ENCODE measurements at regions not wholly inside any gene's neighbourhood (a gene's known extent, or its start where the extent isn't known, plus 50 kb on each side); places are given as distances from the start of the nearest gene placed in this dataset.

GRCh38 chr6:40759264-40759663 is 172.1 kb upstream of the LRFN2 start:
- no peaks in the 10 kb centered on the region for H3K27me3 ChIP-seq (ENCODE audit: control insufficient read depth in 1 of 2, insufficient read depth in 2 of 2, low read length in 2 of 2)
- H3K9me3 ChIP-seq (ENCODE audit: control insufficient read depth in 2 of 2, insufficient read depth in 1 of 2, low read depth in 1 of 2, low read length in 1 of 2) = no peaks in the 10 kb centered on the region
- H3K4me1 ChIP-seq (ENCODE audit: control insufficient read depth in 2 of 2, insufficient read depth in 2 of 2, low read length in 1 of 2) = no peaks in the 10 kb centered on the region
- no peak overlapping the region for H3K27ac ChIP-seq (ENCODE audit: low read depth in 2 of 2, low read length in 1 of 2)
- H3K36me3 ChIP-seq (ENCODE audit: control insufficient read depth in 2 of 2, insufficient read depth in 2 of 2, low read length in 1 of 2) = no peaks in the 10 kb centered on the region
- 82 to 86% methylated on average over 3 of the region's 3 CpGs for WGBS, 2 donors
- no peak overlapping the region for H3K4me3 ChIP-seq (ENCODE audit: low read depth in 1 of 2, low read length in 2 of 2)

DNA sequence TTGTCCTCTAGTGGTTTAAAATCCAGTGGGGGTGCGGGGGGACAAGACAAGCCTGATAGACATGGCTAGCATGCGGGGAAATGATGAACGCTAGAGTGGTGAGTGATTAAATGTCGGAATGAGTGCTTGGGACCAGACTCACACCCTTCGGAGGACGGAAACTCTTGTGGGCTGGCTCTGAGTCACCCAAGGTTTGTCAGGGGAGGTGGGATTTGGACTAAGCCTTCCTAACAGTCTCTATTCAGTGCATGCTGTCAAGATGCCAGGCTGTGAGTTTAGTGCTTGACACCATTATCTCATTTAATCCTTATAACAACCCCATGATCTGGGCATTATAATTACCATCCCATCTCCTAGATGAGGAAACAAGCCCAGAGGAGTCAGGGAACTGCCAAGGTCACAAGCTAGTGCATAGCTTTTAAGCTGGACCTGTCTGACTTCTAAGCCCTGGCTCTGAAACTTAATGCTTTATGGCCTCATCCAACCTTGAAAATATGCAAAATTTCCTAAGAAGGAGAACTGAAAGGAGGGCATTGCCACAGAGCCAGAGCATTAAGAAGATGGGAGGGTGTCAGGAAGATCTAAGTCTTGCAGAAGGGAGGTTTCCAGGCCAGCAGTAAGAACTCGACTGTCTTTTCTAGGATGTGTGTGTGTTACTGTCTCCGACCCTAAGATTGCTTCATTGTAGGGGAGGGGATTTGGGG is 168.7 kb upstream of the LRFN2 start:
- Histone ChIP-seq H3K27ac (ENCODE audit: low read depth in 2 of 2, low read length in 1 of 2) (peak overlapping the region in 1 of 2 donors; percentile 25), H3K4me1 (ENCODE audit: control insufficient read depth in 2 of 2, insufficient read depth in 2 of 2, low read length in 1 of 2) (no peaks in the 10 kb centered on the region), H3K9me3 (ENCODE audit: control insufficient read depth in 2 of 2, insufficient read depth in 1 of 2, low read depth in 1 of 2, low read length in 1 of 2) (no peaks in the 10 kb centered on the region), H3K27me3 (ENCODE audit: control insufficient read depth in 1 of 2, insufficient read depth in 2 of 2, low read length in 2 of 2) (no peaks in the 10 kb centered on the region), H3K36me3 (ENCODE audit: control insufficient read depth in 2 of 2, insufficient read depth in 2 of 2, low read length in 1 of 2) (no peaks in the 10 kb centered on the region), H3K4me3 (ENCODE audit: low read depth in 1 of 2, low read length in 2 of 2) (no peak overlapping the region)
- WGBS, 2 donors = 66 to 67% methylated on average over 8 of the region's 8 CpGs

GRCh38 chr6:40755046-40755681 is 168.0 kb upstream of the LRFN2 start:
- H3K9me3 ChIP-seq (ENCODE audit: control insufficient read depth in 2 of 2, insufficient read depth in 1 of 2, low read depth in 1 of 2, low read length in 1 of 2) = no peaks in the 10 kb centered on the region
- H3K27ac ChIP-seq (ENCODE audit: low read depth in 2 of 2, low read length in 1 of 2) = peak overlapping the region in 1 of 2 donors; percentile 25
- H3K4me1 ChIP-seq (ENCODE audit: control insufficient read depth in 2 of 2, insufficient read depth in 2 of 2, low read length in 1 of 2) = no peaks in the 10 kb centered on the region
- WGBS, 2 donors = 31 to 43% methylated on average over 20 of the region's 20 CpGs
- no peaks in the 10 kb centered on the region for H3K36me3 ChIP-seq (ENCODE audit: control insufficient read depth in 2 of 2, insufficient read depth in 2 of 2, low read length in 1 of 2)
- H3K27me3 ChIP-seq (ENCODE audit: control insufficient read depth in 1 of 2, insufficient read depth in 2 of 2, low read length in 2 of 2) = no peaks in the 10 kb centered on the region
- H3K4me3 ChIP-seq (ENCODE audit: low read depth in 1 of 2, low read length in 2 of 2) = no peak overlapping the region

DNA sequence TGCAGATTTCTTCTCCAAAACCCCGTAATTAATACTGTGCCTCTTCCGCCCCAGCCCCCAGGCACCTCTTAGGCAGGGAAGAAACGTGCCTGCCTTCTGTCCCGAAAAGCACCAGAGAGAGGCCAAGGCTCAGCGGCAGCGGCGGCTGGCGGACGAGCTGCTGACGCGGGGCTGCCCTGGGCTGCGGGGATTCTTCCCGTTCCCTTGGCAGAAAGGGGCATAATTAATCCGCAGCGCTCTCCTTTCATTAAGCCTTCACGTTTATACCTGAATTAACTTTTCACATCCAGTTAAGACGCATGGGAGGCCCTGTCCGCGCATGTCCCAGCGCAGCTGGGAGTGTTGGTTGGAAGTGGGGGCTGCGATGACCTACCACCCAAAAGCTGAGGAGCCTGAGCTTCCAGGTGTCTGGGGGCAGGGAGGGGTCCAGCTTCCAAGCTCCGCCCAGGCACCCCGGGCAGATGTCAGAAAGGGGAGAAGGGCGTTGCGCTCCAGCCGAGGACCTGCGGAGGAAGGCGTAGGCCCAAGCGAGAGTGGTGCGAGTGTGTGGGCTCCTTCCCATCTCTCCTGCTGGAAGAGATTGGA is 167.4 kb upstream of the LRFN2 start:
- Histone ChIP-seq H3K4me3 (ENCODE audit: low read depth in 1 of 2, low read length in 2 of 2) (no peak overlapping the region), H3K9me3 (ENCODE audit: control insufficient read depth in 2 of 2, insufficient read depth in 1 of 2, low read depth in 1 of 2, low read length in 1 of 2) (no peaks in the 10 kb centered on the region), H3K4me1 (ENCODE audit: control insufficient read depth in 2 of 2, insufficient read depth in 2 of 2, low read length in 1 of 2) (no peaks in the 10 kb centered on the region), H3K36me3 (ENCODE audit: control insufficient read depth in 2 of 2, insufficient read depth in 2 of 2, low read length in 1 of 2) (no peaks in the 10 kb centered on the region), H3K27me3 (ENCODE audit: control insufficient read depth in 1 of 2, insufficient read depth in 2 of 2, low read length in 2 of 2) (no peaks in the 10 kb centered on the region), H3K27ac (ENCODE audit: low read depth in 2 of 2, low read length in 1 of 2) (no peak overlapping the region)
- 46 to 50% methylated on average over 30 of the region's 30 CpGs for WGBS, 2 donors

GRCh38 chr6:40753675-40754448 is 166.7 kb upstream of the LRFN2 start:
- Histone ChIP-seq H3K4me1 (ENCODE audit: control insufficient read depth in 2 of 2, insufficient read depth in 2 of 2, low read length in 1 of 2) (no peaks in the 10 kb centered on the region), H3K27me3 (ENCODE audit: control insufficient read depth in 1 of 2, insufficient read depth in 2 of 2, low read length in 2 of 2) (no peaks in the 10 kb centered on the region), H3K27ac (ENCODE audit: low read depth in 2 of 2, low read length in 1 of 2) (no peak overlapping the region), H3K36me3 (ENCODE audit: control insufficient read depth in 2 of 2, insufficient read depth in 2 of 2, low read length in 1 of 2) (no peaks in the 10 kb centered on the region), H3K9me3 (ENCODE audit: control insufficient read depth in 2 of 2, insufficient read depth in 1 of 2, low read depth in 1 of 2, low read length in 1 of 2) (no peaks in the 10 kb centered on the region), H3K4me3 (ENCODE audit: low read depth in 1 of 2, low read length in 2 of 2) (no peak overlapping the region)
- WGBS, 2 donors = 61 to 73% methylated on average over 3 of the region's 3 CpGs

GRCh38 chr6:40753048-40753447 is 165.9 kb upstream of the LRFN2 start:
- Histone ChIP-seq H3K9me3 (ENCODE audit: control insufficient read depth in 2 of 2, insufficient read depth in 1 of 2, low read depth in 1 of 2, low read length in 1 of 2) (no peaks in the 10 kb centered on the region), H3K27me3 (ENCODE audit: control insufficient read depth in 1 of 2, insufficient read depth in 2 of 2, low read length in 2 of 2) (no peaks in the 10 kb centered on the region), H3K36me3 (ENCODE audit: control insufficient read depth in 2 of 2, insufficient read depth in 2 of 2, low read length in 1 of 2) (no peaks in the 10 kb centered on the region), H3K4me3 (ENCODE audit: low read depth in 1 of 2, low read length in 2 of 2) (no peak overlapping the region), H3K27ac (ENCODE audit: low read depth in 2 of 2, low read length in 1 of 2) (no peak overlapping the region), H3K4me1 (ENCODE audit: control insufficient read depth in 2 of 2, insufficient read depth in 2 of 2, low read length in 1 of 2) (no peaks in the 10 kb centered on the region)
- 84 to 88% methylated on average over 3 of the region's 3 CpGs for WGBS, 2 donors

- Histone ChIP-seq H3K27ac (ENCODE audit: low read depth in 2 of 2, low read length in 1 of 2) (peak overlapping the region in 1 of 2 donors; percentile 1), H3K4me1 (ENCODE audit: control insufficient read depth in 2 of 2, insufficient read depth in 2 of 2, low read length in 1 of 2) (peaks cover 0 to 3% of the 10 kb centered on the region in 2 donors), H3K9me3 (ENCODE audit: control insufficient read depth in 2 of 2, insufficient read depth in 1 of 2, low read depth in 1 of 2, low read length in 1 of 2) (no peaks in the 10 kb centered on the region), H3K27me3 (ENCODE audit: control insufficient read depth in 1 of 2, insufficient read depth in 2 of 2, low read length in 2 of 2) (no peaks in the 10 kb centered on the region), H3K4me3 (ENCODE audit: low read depth in 1 of 2, low read length in 2 of 2) (no peak overlapping the region), H3K36me3 (ENCODE audit: control insufficient read depth in 2 of 2, insufficient read depth in 2 of 2, low read length in 1 of 2) (no peaks in the 10 kb centered on the region)
- WGBS, 2 donors = 48 to 73% methylated on average over 4 of the region's 4 CpGs
These were observed 157.7 kb upstream of the LRFN2 start for GRCh38 chr6:40744835-40745234.

DNA sequence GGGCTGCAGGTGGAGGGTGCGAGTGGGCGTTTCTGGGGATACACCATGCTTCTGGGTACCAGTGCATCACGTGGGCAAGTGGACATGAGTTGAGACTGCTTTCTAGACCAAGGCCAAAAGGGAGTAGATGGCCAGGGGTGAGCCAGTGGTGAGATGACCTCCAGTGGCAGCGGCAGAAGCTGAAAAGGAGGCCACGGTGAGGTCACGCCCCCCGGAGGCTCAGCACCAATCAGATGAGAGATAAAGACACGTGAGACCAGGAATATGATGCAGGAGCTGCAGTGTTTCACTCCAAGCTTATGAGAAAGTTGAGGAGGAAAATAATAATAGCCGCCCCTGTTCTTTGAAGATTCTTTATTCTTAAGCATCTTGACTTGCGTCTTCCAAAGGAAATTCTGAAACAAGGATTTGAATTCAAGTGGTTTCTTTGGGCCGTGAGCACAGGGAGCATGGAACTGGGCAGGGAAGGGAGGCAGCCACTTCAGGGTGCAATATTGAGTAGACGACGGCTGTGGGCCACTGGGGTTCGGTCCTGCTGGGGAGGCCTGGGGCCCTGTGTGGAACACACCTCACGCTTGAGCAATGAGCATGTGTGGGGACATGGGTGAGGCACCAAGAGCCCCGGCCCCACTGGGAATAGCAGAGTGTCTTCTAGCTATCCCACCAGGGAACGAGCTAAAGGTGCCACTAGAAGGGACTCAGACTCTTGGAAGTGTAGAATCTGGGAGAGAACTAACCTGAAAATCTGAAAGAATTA is 156.7 kb upstream of the LRFN2 start:
- no peaks in the 10 kb centered on the region for H3K36me3 ChIP-seq (ENCODE audit: control insufficient read depth in 2 of 2, insufficient read depth in 2 of 2, low read length in 1 of 2)
- H3K4me1 ChIP-seq (ENCODE audit: control insufficient read depth in 2 of 2, insufficient read depth in 2 of 2, low read length in 1 of 2) = peaks cover 0 to 3% of the 10 kb centered on the region in 2 donors
- no peak overlapping the region for H3K4me3 ChIP-seq (ENCODE audit: low read depth in 1 of 2, low read length in 2 of 2)
- H3K9me3 ChIP-seq (ENCODE audit: control insufficient read depth in 2 of 2, insufficient read depth in 1 of 2, low read depth in 1 of 2, low read length in 1 of 2) = no peaks in the 10 kb centered on the region
- no peaks in the 10 kb centered on the region for H3K27me3 ChIP-seq (ENCODE audit: control insufficient read depth in 1 of 2, insufficient read depth in 2 of 2, low read length in 2 of 2)
- WGBS, 2 donors = 86 to 88% methylated on average over 17 of the region's 17 CpGs
- no peak overlapping the region for H3K27ac ChIP-seq (ENCODE audit: low read depth in 2 of 2, low read length in 1 of 2)

DNA sequence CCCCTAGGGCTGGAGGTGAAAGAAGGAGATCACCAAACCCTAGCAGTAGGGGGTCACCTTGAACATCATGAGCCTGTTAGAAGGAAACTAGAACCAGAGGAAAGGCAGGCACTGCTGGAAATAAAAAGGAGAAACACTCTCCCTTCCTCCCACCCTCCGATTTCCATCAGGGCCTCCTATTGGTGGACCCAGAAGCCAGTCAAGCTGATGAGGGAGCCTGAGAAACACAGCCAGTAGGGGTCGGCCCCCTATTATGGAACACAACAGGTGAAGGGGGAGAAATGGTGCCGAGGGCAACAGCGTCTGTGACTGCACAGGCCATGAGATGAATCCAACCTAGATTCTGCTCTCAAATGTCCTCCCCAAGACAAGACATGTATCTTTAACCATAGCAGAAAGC is 156.1 kb upstream of the LRFN2 start:
- no peak overlapping the region for H3K27ac ChIP-seq (ENCODE audit: low read depth in 2 of 2, low read length in 1 of 2)
- no peaks in the 10 kb centered on the region for H3K9me3 ChIP-seq (ENCODE audit: control insufficient read depth in 2 of 2, insufficient read depth in 1 of 2, low read depth in 1 of 2, low read length in 1 of 2)
- H3K4me3 ChIP-seq (ENCODE audit: low read depth in 1 of 2, low read length in 2 of 2) = no peak overlapping the region
- H3K27me3 ChIP-seq (ENCODE audit: control insufficient read depth in 1 of 2, insufficient read depth in 2 of 2, low read length in 2 of 2) = no peaks in the 10 kb centered on the region
- H3K36me3 ChIP-seq (ENCODE audit: control insufficient read depth in 2 of 2, insufficient read depth in 2 of 2, low read length in 1 of 2) = no peaks in the 10 kb centered on the region
- H3K4me1 ChIP-seq (ENCODE audit: control insufficient read depth in 2 of 2, insufficient read depth in 2 of 2, low read length in 1 of 2) = peaks cover 0 to 3% of the 10 kb centered on the region in 2 donors
- WGBS, 2 donors = 74 to 75% methylated on average over 4 of the region's 4 CpGs
